Heart right ventricle (tissue), 16 donors: ENCODE measurements at regions not wholly inside any gene's neighbourhood (a gene's known extent, or its start where the extent isn't known, plus 50 kb on each side); places are given as distances from the start of the nearest gene placed in this dataset.

ENCODE experiments used
- ATAC-seq, 8 donors: fragments of 200-7000 bp; cut with Tn5 transposase; one replicate each; pipeline ENCODE4 v1.9.1; 2020; ENCODE audit warnings: mild to moderate bottlenecking in 8 of 8, moderate library complexity in 8 of 8, moderate number of reproducible peaks in 1 of 8
- DNase-seq, 2 donors: peaks; one replicate each; pipeline ENCODE4 v3.0.0-alpha.2; 2020
- H3K27ac ChIP-seq, 10 donors: fragments of 200-600 bp; sonication (generic) in 2 of 10; one replicate each; pipeline versions ENCODE4 v1.5.0 to v1.8.0; 2020 to 2022; ENCODE audit warnings: mild to moderate bottlenecking in 3 of 10
- H3K27me3 ChIP-seq, 7 donors: fragments of 200-600 bp; one replicate each; pipeline ENCODE4 v1.8.0; 2021 to 2022; ENCODE audit warnings: mild to moderate bottlenecking in 2 of 7
- H3K36me3 ChIP-seq, 9 donors: fragments of 200-600 bp; sonication (generic) in 1 of 9; one replicate each; pipeline versions ENCODE4 v1.5.0 to v1.8.0; 2020 to 2022; ENCODE audit warnings: mild to moderate bottlenecking in 2 of 9
- H3K4me1 ChIP-seq, 9 donors: fragments of 200-600 bp; sonication (generic) in 1 of 9; one replicate each; pipeline versions ENCODE4 v1.5.0 to v1.8.0; 2020 to 2022; ENCODE audit warnings: mild to moderate bottlenecking in 4 of 9
- H3K4me3 ChIP-seq, 10 donors: fragments of 200-600 bp; sonication (generic) in 2 of 10; one replicate each; pipeline versions ENCODE4 v1.5.0 to v1.8.0; 2020 to 2022; ENCODE audit warnings: mild to moderate bottlenecking in 7 of 10, moderate library complexity in 2 of 10
- H3K9me3 ChIP-seq, 11 donors: fragments of 200-600 bp in 10 of 11; sonication (generic) in 2 of 11; one replicate each; pipeline versions ENCODE4 v1.5.0 to v1.8.0; 2013 to 2022; ENCODE audit warnings: mild to moderate bottlenecking in 2 of 11, control low read depth in 1 of 11, moderate library complexity in 1 of 11
- WGBS, 2 donors: extraction: QIAGEN DNeasy Blood & Tissue Kit; methylation state at CpG; one replicate each; pipeline ENCODE4 v1.1.7; 2013; ENCODE audit warnings: inconsistent platforms in 1 of 2; 5-methylcytosine and 5-hydroxymethylcytosine counted together
- intact Hi-C, 10 donors: fragments of 100-400 bp; cut with DNase I; formaldehyde crosslinking; loops; one replicate each; pipeline versions ENCODE4 v1.11.1 to v1.14.2; 2022
- TF ChIP-seq, protein P1 (sequence below), 9 donors: fragments of 200-600 bp; sonication (generic) in 2 of 9; IDR thresholded peaks; one replicate each; pipeline versions ENCODE4 v1.5.0 to v1.8.0; 2021 to 2022; ENCODE audit warnings: antibody characterized with exemption in 9 of 9, mild to moderate bottlenecking in 5 of 9, moderate library complexity in 1 of 9
- donor health status: Arrhythmogenic right ventricular cardiomyopathy.
- donor health status: ischemic (EF 13 %, LVEDD 7.1; RV severe dilation, severe dysfunction).
- donor health status: healthy with polysubstance abuse.
- donor health status: DM: no; HTN: yes; CAD: no.
- donor health status: DM: no; HTN: no; CAD: no.
- donor health status: ischemic (EF 25% LVEDD 6.9; RV normal size, moderate dysfunction).
- donor health status: ischemic (EF 25% LVEDD 5.7; RV mildly dilated, moderate dysfunction).
- donor health status: healthy.
- donor health status: DM: yes; HTN: yes; CAD: no.
- donor health status: Ischemic cardiomyopathy.
- donor health status: ischemic (EF 35%, LVEDD 5.7; RV mildly dilated, moderate dysfunction).
- donor health status: nonischemic (EF 11% LVEDD 7.7; RV severe dilation, severe dysfunction).
- donor health status: DM: yes; HTN: yes; CAD: no.
- donor health status: PGD.
- donor health status: ischemic (EF 29% LVEDD 5.4; RV normal size, mild dysfunction).
- donor health status: nonischemic (EF 23%, LVEDD 6.1; RV moderate dilation, normal function).

DNA sequence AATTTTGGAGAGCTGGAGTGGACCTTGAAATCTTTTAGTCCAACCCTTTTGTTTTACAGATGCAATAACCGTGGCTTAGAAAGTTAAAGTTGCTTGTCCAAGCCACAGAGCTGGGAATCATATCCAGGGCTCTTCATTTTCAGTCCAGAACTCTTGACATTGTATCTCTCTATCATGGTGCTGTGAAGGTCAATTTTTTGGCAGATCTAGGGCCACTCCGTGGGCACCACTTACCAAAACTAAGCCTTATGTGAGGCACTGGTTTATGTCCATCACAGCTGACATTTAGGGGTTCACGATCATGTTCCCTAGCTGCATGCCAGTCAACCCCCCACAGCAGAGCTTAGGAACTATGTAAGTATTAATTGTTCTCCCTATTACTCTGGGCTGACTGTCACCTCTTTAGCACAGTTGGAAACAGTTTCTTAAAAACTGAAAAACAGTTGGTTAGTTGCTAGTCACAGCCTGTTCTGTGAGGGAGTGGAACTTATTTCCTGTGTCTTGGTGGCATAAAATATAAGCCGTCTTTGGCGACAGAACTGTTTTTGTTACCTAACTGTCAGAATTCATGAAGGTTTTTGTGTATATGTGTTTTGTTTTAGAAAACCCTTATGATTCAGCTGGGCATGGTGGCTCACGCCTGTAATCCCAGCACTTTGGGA is 189.6 kb upstream of the UMPS start:
- H3K9me3 ChIP-seq: no peaks in the 10 kb centered on the region
- peak overlapping the region in 7 of 10 donors; percentile 30 to 56 (median 44) for H3K27ac ChIP-seq
- no peak overlapping the region for H3K4me3 ChIP-seq
- no peaks in the 10 kb centered on the region for H3K27me3 ChIP-seq
- H3K4me1 ChIP-seq: peaks cover 0 to 13% (median 0%) of the 10 kb centered on the region in 9 donors
- intact Hi-C loops: loop anchor here in 3 of 10 donors (5.0 to 10.0 kb wide), 3 partner anchors 38 to 48 kb away; no protein-coding TSS in a partner anchor
- ATAC-seq: peak in 7 of 8 donors; percentile 46 to 95 (median 84)
- TF ChIP-seq, protein P1, sequence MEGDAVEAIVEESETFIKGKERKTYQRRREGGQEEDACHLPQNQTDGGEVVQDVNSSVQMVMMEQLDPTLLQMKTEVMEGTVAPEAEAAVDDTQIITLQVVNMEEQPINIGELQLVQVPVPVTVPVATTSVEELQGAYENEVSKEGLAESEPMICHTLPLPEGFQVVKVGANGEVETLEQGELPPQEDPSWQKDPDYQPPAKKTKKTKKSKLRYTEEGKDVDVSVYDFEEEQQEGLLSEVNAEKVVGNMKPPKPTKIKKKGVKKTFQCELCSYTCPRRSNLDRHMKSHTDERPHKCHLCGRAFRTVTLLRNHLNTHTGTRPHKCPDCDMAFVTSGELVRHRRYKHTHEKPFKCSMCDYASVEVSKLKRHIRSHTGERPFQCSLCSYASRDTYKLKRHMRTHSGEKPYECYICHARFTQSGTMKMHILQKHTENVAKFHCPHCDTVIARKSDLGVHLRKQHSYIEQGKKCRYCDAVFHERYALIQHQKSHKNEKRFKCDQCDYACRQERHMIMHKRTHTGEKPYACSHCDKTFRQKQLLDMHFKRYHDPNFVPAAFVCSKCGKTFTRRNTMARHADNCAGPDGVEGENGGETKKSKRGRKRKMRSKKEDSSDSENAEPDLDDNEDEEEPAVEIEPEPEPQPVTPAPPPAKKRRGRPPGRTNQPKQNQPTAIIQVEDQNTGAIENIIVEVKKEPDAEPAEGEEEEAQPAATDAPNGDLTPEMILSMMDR (IDR thresholded peaks at IDR 0.05): no peak
- WGBS, 2 donors: 66 to 68% methylated on average over 6 of the region's 6 CpGs
- no peaks in the 10 kb centered on the region for H3K36me3 ChIP-seq
- DNase-seq: no peak

DNA sequence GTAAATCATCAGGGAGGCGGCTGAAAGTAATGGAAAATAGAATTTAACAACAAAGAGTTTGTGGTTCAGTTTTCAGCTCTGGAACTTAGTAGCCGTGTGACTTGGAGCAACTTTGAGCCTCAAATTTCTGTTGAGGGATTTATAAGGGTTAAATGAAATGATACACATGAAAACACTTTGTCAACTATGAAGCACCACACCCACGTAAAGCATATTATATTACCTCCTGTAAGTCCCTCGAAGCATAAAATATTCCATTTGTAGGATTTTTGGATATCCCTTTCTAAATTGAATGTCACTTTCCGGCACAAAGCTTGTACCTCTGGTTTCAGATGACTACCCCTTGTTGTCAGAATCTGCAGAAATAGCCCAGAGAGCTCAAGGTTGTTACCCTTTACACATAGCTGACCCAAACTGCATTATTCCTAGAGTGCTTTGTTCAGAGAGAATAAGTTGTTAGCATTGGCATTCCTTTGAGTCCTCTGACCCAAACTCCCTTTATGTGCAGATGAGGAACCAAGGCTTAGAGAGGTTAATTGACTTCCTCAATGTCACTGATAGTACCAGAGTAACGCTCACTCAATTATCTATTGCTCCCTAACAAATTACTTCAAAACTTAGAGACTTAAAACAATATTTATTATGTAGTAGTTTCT is 187.9 kb upstream of the UMPS start:
- Histone ChIP-seq H3K4me1 (peaks cover 0 to 13% (median 0%) of the 10 kb centered on the region in 9 donors), H3K9me3 (no peaks in the 10 kb centered on the region), H3K36me3 (no peaks in the 10 kb centered on the region), H3K4me3 (no peak overlapping the region), H3K27me3 (no peaks in the 10 kb centered on the region), H3K27ac (no peak overlapping the region)
- intact Hi-C loops: loop anchor here in 3 of 10 donors (5.0 to 10.0 kb wide), 3 partner anchors 40 to 50 kb away; no protein-coding TSS in a partner anchor
- no peak for ATAC-seq
- TF ChIP-seq, protein P1 (IDR thresholded peaks at IDR 0.05): no peak
- whole genome bisulfite sequencing, 2 donors: 89 to 96% methylated on average over 6 of the region's 6 CpGs
- DNase-seq: no peak

DNA sequence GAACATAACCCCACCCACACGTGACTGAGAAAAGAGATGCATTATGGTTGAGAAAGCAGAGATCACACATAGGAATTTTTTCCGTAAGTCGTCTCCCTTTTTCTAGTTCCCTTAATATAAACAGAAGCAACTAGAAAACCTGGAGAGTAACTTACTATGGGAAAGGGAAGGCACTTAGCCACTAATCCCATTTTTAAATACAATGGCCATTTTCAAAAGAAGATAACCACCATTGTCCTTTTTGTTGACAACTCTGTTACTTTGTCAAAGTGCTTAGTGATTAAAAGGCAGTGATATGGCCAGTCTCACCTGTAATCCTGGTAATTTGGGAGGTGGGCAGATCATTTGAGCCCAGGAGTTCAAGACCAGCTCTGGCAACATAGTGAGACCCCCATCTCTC is 184.4 kb upstream of the UMPS start:
- 92 to 93% methylated on average over 3 of the region's 3 CpGs for WGBS, 2 donors
- Histone ChIP-seq H3K36me3 (no peaks in the 10 kb centered on the region), H3K27ac (no peak overlapping the region), H3K4me3 (no peak overlapping the region), H3K27me3 (no peaks in the 10 kb centered on the region), H3K9me3 (no peaks in the 10 kb centered on the region), H3K4me1 (peaks cover 0 to 8% (median 0%) of the 10 kb centered on the region in 9 donors)
- ATAC-seq (no peak), DNase-seq (no peak)
- TF ChIP-seq, protein P1 (IDR thresholded peaks at IDR 0.05): no peak
- intact Hi-C loops: loop anchor here in 2 of 10 donors (5.0 to 10.0 kb wide), 2 partner anchors 51 to 54 kb away; no protein-coding TSS in a partner anchor

DNA sequence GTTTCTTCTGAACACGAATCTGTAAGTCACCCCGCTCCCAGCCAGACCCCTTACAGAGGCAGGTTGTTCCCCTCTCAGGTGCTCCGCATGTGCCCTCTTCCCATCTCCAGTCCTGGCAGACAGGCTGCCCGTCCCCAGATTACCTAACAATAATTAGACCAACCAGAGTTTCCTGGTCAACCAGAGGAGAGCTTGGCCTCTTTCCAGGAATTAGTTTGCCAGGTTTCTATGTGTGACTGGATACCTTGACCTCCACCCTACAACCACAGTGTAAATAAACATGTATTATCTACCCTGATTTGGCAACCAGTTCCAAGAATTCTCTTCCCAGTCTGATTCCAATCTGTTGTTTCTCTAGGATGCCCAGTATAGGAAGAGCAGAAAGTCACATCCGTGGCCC is 178.0 kb upstream of the UMPS start:
- 42 to 50% methylated on average over 5 of the region's 5 CpGs for WGBS, 2 donors

More for the DNA sequence above, 178.0 kb upstream of the UMPS start:
- DNase-seq (no peak), ATAC-seq (peak in 3 of 8 donors; percentile 31 to 78 (median 43))
- Histone ChIP-seq H3K27ac (no peak overlapping the region), H3K4me3 (no peak overlapping the region), H3K9me3 (no peaks in the 10 kb centered on the region), H3K4me1 (peaks cover 0 to 18% (median 8%) of the 10 kb centered on the region in 9 donors), H3K36me3 (no peaks in the 10 kb centered on the region), H3K27me3 (peaks cover 0 to under 1% (median 0%) of the 10 kb centered on the region in 7 donors)
- intact Hi-C loops: loop anchor here in 6 of 10 donors (5.0 to 10.0 kb wide), 7 partner anchors 55 to 537 kb away; no protein-coding TSS in a partner anchor
- TF ChIP-seq, protein P1 (IDR thresholded peaks at IDR 0.05): no peak
